Inflammatory macrophage treated with lipopolysaccharide for 4 hours (primary cell): ENCODE measurements at regions not wholly inside any gene's neighbourhood (a gene's known extent, or its start where the extent isn't known, plus 50 kb on each side); places are given as distances from the start of the nearest gene placed in this dataset.
A peak's percentile ranks its signal among the peaks of the same experiment; 100 is the strongest.

Experiments used
- DNase-seq: peaks from one replicate; pipeline ENCODE4 v3.0.0-alpha.2; 2020

DNA sequence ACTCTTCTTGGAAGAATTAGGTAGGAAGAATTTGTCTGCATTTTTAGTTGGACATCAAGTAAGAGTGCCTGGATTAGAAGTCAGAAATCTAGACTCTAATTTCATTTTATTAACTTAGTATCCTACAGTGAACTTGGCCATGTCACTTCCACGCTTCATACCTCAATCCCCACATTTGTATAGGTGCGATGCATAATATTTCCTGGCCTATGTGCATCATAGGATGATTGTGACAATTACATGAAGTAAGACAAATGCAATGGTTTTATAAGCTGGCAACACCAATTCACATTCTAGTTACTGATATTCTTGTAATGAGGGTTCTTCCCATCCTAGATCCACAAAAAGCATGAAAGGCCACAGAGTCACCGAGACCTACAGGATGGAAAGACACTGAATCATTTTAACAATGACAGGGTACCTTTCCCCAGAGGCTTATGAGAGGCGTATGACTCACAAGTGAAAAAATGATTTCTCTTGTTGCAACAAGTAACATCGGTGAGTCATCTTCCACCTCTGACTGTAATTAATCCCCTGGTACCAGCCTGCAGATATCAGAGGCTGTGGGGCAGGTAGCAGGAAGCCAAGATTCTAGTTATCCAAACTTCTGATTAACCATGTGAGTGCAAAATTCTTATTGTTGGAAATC, 56.0 kb upstream of the OR5AK2 start:
- no peak for DNase-seq

- no peak for DNase-seq
Measured at GRCh38 chr11:56923116-56923515, 65.6 kb upstream of the OR5AK2 start.

GRCh38 chr11:56922421-56922820, 66.3 kb upstream of the OR5AK2 start:
- no peak for DNase-seq

DNA sequence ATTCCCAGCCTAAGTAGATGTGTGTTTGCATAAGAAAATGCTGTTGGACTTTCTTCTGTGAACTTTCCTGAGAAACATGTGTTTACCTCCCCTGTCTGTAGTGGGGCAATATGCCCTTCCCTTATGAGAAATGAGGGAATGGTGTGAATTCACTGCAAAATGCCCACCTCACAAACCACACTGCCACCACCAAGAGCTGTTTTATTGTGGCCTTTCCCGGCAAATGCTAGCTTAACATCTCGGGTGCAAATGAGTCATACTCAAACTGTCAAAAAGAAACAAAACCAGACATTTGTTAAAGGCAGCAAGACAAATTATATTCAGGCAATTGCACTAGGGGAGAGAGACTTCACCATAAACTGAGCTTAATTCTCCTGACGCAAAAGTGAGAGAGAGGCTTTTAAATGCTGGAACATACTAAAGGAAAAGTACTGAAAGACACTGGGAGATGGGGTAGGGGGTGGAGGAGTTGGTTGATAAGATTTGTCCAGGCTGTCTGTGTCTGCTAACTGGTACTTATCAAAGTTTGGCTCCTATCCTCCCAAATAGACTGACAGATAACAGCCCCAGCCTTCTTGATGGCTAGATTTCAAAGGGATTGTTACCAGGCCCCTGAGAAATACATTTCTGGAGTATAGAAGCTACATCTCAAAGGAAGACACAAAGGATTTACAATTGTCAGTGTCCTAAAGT, 70.9 kb upstream of the OR5AK2 start:
- no peak for DNase-seq

DNA sequence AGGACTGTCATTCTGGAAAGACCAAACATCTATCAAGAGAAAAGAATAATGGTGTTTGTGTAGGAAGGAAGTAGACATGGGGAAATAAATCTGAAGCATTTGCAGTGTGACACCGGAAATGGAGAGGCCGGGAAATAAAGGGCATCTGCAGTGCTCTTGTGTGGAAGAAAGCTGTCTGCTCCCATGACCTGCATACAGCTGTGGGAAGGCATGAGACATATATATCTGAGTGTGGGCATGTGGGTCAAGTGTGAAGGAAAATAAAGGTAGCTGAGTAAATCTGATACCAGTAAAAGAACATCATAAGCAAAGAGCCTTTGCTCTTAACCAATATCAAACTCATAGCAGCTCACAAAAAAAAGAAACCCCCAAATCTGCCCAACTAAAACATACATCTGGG, 72.1 kb upstream of the OR5AK2 start:
- DNase-seq, result no peak

- no peak for DNase-seq
Measured at GRCh38 chr11:56916162-56916561, 72.6 kb upstream of the OR5AK2 start.

GRCh38 chr11:56911312-56911711, 77.4 kb upstream of the OR5AK2 start:
- DNase-seq, result peak; percentile 0

DNA sequence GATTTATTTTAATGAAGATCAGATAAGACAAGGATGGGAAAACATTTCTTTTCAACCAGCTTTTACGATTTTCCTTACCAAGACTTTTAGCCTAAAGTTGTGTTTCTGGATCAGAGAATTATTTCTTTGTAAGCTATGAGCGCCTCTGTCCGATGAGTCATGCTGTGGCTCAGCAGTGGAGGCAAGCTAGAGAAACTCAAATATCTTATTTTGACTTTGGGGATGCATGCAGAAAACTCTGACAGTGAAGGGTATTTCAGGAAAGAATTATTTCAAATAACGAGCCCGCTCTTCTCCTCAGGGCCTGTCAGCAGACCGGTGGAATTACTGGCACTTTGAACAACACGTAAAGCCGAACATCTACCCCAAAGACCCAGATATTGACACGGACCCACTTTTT, 77.9 kb upstream of the OR5AK2 start:
- DNase-seq, result no peak

DNA sequence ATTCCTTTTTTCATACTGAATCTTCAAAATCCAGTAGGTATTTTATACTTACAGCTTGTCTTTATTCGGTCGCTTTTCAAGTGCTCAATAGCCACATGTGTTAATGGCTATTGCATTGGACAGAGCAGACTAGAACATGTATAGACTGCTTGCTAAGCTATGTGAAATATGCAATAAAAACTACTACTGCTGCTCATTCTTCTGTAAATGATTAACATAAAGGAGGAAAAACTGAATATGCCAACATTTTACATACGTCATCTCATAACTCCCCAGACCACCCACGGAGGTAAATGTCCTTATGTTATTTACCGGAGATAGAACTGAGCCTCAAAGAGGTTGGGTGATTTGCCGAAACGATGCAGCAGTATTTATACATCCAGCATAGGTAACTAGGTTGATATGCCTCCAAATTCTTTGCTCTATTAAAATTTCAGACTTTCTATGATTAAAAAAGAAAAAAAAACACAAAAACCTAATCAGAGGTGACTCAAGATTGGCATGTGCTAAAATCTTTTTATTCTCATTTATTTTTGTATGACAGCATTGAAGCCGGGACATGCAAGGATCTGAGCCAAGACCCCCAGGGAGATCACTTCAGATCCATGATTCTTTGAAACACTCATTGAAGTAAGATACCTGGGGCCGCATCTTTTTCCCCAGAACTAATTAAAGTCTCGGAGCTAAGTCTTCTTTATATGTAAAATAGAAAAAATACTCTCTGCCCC, 78.5 kb upstream of the OR5AK2 start:
- no peak for DNase-seq

GRCh38 chr11:56909563-56909962, 79.2 kb upstream of the OR5AK2 start:
- DNase-seq, result no peak

DNA sequence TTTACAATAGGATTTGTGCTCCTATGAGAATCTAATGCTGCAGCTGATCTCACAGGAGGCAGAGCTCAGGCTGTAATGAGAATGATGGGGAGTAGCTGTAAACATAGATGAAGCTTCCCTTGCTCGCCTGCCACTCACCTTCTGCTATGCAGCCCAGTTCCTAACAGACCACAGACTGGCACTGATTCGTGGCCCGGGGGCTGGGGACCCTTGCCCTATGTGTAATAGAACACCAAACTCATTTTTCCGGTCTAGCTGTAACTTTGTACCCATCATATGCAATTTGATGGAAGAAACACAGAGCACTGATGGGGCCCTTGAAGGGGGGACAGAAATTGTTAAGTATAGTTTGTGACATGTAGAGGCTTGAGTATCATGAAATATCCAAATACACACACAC, 79.6 kb upstream of the OR5AK2 start:
- no peak for DNase-seq

- DNase-seq, result no peak
Measured at GRCh38 chr11:56906683-56907148, 82.0 kb upstream of the OR5AK2 start.

- no peak for DNase-seq
Measured at GRCh38 chr11:56905936-56906335, 82.8 kb upstream of the OR5AK2 start.

DNA sequence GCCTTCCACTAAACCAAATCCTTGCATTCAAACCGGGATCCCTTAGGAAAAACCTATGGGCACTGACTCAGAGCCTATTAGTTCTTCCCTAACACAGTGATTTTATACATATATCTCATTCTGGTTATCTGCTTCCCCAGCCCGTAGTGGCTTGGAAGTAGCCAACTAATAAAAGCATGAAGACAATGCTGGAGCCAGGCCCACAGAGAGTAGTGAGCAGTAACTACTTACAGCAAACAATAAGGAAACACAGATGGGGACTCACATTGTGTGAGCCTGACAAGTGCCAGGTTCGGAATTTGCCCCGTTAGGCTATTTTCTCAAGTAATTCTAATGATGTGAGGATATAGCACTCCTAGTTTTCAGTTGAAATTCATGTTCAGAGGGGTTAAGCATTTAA, 83.3 kb upstream of the OR5AK2 start:
- DNase-seq, result no peak

DNA sequence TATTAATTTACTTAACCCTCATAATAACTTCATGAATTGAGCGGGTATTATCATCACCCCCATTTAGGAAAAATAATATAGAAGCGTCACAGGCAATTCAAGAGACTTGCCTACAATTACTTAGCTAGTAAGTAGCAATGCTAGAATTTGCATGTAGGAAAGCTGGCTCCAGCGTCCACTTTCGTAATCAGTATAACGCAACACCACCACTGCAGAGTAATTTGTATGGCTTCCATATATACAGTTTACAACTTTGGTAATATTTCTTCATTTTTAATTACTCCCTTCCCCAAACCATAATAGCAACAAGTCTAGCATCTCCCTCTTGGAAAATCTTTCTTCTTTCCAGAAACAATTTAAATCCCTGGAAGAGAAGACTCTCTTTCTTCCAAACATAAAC, 89.9 kb upstream of the OR5AK2 start:
- DNase-seq, result no peak

GRCh38 chr11:56890584-56891305, 98.0 kb upstream of the OR5AK2 start:
- DNase-seq, result no peak

DNA sequence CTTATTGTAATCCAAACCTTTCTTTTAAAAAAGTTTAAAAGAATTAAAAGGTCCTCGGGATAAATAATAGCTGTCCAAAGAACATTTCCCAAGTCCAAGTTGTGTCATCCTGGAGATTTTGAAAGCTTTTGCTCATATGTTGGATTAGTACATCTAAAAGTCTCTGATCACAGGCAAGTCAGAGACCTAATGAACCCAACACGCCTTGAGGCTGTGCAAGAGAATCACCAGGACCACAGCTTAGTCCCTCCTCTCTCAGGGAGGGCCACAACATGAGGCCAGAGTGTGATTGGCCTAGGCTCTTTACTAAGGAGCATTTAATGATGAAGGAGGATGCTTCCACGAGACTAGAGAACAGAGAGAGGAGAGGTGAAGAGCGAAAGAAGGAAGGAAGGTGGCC, 98.7 kb upstream of the OR5AK2 start:
- no peak for DNase-seq

DNA sequence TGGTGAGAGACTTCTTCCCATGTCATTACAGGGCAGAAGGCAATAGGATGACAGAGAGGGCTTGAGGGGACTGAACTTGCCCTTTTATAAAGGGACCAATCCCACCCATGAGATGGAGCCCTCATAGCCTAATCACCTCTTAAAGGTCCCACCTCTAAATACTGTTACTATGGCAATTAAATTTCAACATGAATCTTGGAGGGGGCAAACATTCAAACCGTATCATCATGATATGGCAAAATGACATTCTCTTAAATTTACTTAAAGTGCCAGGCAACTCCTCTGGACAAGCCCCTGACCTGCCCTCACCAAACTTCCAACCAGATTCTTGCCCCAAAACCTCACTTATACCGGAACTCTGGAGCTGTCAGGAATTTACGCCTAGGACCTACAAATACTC, 100.8 kb upstream of the OR5AK2 start:
- no peak for DNase-seq

- no peak for DNase-seq
Measured at GRCh38 chr11:56886455-56886854, 102.3 kb upstream of the OR5AK2 start.

DNA sequence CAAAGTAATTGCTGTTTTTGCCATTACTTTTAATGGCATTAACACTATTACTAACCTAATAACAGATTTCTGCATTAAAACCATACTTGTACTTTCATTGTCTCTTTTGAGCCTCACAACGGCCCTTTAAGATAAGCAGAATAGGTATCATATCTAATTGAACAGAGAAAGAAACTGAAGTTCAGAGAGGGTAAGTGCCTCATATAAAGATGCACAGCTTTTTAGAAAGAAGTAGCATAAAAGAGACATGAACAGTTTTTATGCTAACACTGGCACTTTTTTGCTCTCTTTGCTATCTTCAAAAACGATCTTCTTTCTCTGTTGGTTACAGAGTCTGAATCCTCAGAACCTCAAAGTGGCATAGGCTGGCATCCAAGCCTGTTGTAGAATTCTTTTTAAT, 102.9 kb upstream of the OR5AK2 start:
- no peak for DNase-seq

DNA sequence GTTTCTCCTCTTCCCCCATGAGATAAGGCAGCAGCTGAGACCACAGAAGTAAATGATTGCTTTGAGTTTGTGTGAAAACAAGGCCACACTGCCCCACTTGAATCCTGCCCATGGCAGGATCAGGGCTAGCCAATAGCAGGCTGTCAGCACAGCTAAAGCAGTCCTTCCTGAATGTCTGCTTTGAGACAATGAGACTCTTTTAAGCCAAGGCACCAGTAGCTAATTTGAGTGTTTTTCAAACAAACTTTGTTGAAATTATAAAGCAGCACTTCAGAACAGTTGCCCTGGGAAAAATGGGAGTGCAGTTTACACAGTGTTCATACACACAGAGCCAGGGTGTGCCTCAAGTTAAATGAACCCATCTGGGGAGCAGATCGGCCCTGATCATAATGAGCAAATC, 103.5 kb upstream of the OR5AK2 start:
- DNase-seq, result no peak

- no peak for DNase-seq
Measured at GRCh38 chr11:56883371-56883987, 105.2 kb upstream of the OR5AK2 start.
